ENCODE measurements at regions not wholly inside any gene's neighbourhood (a gene's known extent, or its start where the extent isn't known, plus 50 kb on each side); places are given as distances from the start of the nearest gene placed in this dataset.

DNA sequence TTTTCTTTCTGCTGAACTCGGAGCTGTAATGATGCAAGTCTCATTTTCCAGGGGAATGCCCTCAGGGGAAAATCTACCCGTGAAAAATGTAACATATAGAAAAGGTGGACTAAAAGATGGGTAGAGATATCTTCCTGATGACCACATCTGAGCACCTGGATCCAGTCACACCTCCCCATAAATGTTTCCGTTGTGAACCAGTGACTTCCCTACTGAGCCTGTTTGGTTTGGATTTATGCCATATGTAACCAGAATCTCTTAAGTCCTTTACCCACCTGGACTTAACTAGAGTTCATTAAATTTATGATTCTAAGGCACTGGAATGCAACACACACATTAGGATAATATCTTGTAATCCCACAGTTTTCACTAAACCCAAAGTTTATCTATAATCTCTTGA is 171.1 kb downstream of the ZNF330 start:
- H3K4me1 ChIP-seq, result peaks cover 0 to 21% (median 9%) of the 10 kb centered on the region in 4 donors
- intact Hi-C loops (cut with DNase I), result no loop called here
- TF ChIP-seq, protein P1, sequence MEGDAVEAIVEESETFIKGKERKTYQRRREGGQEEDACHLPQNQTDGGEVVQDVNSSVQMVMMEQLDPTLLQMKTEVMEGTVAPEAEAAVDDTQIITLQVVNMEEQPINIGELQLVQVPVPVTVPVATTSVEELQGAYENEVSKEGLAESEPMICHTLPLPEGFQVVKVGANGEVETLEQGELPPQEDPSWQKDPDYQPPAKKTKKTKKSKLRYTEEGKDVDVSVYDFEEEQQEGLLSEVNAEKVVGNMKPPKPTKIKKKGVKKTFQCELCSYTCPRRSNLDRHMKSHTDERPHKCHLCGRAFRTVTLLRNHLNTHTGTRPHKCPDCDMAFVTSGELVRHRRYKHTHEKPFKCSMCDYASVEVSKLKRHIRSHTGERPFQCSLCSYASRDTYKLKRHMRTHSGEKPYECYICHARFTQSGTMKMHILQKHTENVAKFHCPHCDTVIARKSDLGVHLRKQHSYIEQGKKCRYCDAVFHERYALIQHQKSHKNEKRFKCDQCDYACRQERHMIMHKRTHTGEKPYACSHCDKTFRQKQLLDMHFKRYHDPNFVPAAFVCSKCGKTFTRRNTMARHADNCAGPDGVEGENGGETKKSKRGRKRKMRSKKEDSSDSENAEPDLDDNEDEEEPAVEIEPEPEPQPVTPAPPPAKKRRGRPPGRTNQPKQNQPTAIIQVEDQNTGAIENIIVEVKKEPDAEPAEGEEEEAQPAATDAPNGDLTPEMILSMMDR (IDR thresholded peaks at IDR 0.05), result no peak
- TF ChIP-seq POLR2A (IDR thresholded peaks at IDR 0.05), result no peak
- TF ChIP-seq POLR2AphosphoS5 (IDR thresholded peaks at IDR 0.05), result no peak
- TF ChIP-seq EP300 (IDR thresholded peaks at IDR 0.05), result no peak

DNA sequence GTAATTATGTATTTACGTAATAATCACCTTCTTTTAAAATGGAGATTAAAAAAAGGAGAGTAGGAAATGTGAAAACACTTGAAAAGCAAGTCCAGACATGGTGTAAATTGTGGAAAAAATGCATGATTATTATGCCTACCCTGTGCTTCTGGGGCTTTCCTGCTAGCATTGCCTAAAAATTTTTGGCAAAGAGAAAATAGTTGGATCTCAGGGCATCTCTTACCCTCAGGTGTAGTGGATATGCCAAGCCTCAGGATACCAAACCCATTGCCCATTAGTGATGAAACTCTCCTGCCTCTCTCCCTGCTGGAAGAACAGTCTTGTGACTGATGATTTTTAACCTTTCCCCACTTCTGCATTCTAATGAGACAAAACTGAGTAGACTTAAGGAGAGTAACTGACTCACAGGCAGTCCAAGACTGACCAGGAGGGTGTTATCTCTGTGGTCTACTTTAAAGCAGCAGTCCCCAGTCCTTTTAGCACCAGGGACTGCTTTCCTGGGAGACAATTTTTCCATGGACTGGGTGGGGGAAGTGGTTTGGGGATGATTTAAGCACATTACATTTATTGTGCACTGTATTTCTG is 174.6 kb downstream of the ZNF330 start:
- no peak for TF ChIP-seq POLR2AphosphoS5 (IDR thresholded peaks at IDR 0.05)
- TF ChIP-seq EP300 (IDR thresholded peaks at IDR 0.05), result no peak
- Histone ChIP-seq H3K4me1 (no peaks in the 10 kb centered on the region), H3K27me3 (no peaks in the 10 kb centered on the region), H3K27ac (no peak overlapping the region), H3K9me3 (no peaks in the 10 kb centered on the region), H3K4me3 (no peak overlapping the region), H3K36me3 (no peaks in the 10 kb centered on the region)
- intact Hi-C loops (cut with DNase I), result no loop called here
- WGBS, 2 donors, result 91 to 99% methylated on average over 1 of the region's 1 CpG
- DNase-seq, result no peak

More for the DNA sequence above, 171.1 kb downstream of the ZNF330 start:
- Histone ChIP-seq H3K27me3 (no peaks in the 10 kb centered on the region), H3K4me3 (no peak overlapping the region), H3K9me3 (no peaks in the 10 kb centered on the region), H3K27ac (no peak overlapping the region), H3K36me3 (no peaks in the 10 kb centered on the region)
- DNase-seq, result no peak
- WGBS, 2 donors, result 41 to 73% methylated on average over 3 of the region's 3 CpGs

DNA sequence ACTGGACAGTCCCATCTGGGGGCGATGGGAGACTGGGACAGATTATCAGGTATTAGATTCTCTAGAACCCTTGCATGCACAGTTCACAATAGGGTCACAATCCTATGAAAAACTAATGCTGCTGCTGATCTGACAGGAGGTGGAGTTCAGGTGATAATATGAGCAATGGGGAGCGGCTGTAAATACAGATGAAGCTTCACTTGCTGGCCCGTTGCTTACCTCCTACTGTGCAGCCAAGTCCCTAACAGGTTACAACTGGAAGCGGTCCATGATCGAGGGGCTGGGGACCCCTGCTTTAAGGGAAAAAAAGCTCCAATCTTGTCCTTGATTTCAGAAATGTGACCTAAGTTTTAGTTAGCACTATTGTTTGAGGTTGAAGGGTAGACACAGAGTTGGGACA is 175.2 kb downstream of the ZNF330 start:
- no peaks in the 10 kb centered on the region for H3K4me1 ChIP-seq
- intact Hi-C loops (cut with DNase I), result no loop called here

DNA sequence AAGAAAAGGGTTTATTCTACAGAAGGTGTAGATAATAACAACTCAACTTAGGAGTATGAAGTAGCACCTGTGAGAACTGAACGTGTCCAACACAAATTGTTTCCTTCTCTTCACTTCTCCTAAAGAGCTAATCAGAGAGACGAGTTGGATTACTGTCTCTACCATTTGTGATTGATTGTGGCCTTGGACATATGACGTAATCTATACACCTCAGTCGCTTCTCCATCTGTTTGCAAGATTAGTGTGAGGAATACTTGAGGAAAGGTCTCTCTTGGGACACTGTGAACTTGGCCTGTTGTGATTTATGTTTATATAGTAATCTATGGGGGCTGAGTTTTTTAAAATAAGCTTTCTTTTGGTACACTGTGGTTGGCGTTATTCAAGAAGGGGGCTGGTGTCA is 182.0 kb downstream of the ZNF330 start:
- no peak overlapping the region for H3K4me3 ChIP-seq
- no peaks in the 10 kb centered on the region for H3K36me3 ChIP-seq
- H3K9me3 ChIP-seq, result no peaks in the 10 kb centered on the region
- no peaks in the 10 kb centered on the region for H3K27me3 ChIP-seq
- no peak for DNase-seq
- WGBS, 2 donors, result 88 to 89% methylated on average over 5 of the region's 5 CpGs
- intact Hi-C loops (cut with DNase I), result no loop called here
- no peaks in the 10 kb centered on the region for H3K4me1 ChIP-seq
- TF ChIP-seq, protein P1 (IDR thresholded peaks at IDR 0.05), result no peak
- TF ChIP-seq POLR2A (IDR thresholded peaks at IDR 0.05), result no peak
- TF ChIP-seq EP300 (IDR thresholded peaks at IDR 0.05), result no peak
- H3K27ac ChIP-seq, result no peak overlapping the region

More for the DNA sequence above, 175.2 kb downstream of the ZNF330 start:
- TF ChIP-seq EP300 (IDR thresholded peaks at IDR 0.05) (no peak), POLR2AphosphoS5 (IDR thresholded peaks at IDR 0.05) (no peak), POLR2A (IDR thresholded peaks at IDR 0.05) (no peak)
- TF ChIP-seq, protein P1 (IDR thresholded peaks at IDR 0.05), result no peak
- DNase-seq, result no peak
- Histone ChIP-seq H3K27me3 (no peaks in the 10 kb centered on the region), H3K27ac (no peak overlapping the region), H3K36me3 (no peaks in the 10 kb centered on the region), H3K4me3 (no peak overlapping the region), H3K9me3 (no peaks in the 10 kb centered on the region)
- 92 to 93% methylated on average over 5 of the region's 5 CpGs for WGBS, 2 donors

DNA sequence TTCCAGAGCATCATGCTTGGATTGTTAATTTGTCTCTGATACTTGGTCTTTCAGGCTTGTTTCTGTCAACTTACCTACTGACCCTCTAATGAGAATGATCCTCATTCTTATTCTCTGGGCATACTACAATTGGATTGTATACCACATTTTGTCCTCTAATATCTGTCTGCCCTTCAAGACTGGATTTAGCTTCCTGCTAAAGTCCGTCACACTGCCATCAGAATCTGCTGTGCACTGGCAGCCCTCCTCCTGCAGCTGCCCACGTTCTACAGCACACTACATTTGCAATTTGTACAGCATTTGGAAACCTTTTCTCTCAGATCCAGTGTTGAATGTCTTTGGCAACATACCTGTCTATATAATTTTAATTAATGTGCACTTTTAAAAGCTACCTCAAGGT is 183.1 kb downstream of the ZNF330 start:
- Histone ChIP-seq H3K4me1 (no peaks in the 10 kb centered on the region), H3K36me3 (no peaks in the 10 kb centered on the region), H3K27ac (no peak overlapping the region), H3K4me3 (no peak overlapping the region), H3K9me3 (no peaks in the 10 kb centered on the region), H3K27me3 (no peaks in the 10 kb centered on the region)
- TF ChIP-seq, protein P1 (IDR thresholded peaks at IDR 0.05), result no peak
- TF ChIP-seq POLR2AphosphoS5 (IDR thresholded peaks at IDR 0.05) (no peak), EP300 (IDR thresholded peaks at IDR 0.05) (no peak), POLR2A (IDR thresholded peaks at IDR 0.05) (no peak)
- no peak for DNase-seq
- 73 to 82% methylated on average over 2 of the region's 2 CpGs for WGBS, 2 donors
- intact Hi-C loops (cut with DNase I), result no loop called here
